AG04449 (cell line): ENCODE measurements at regions not wholly inside any gene's neighbourhood (a gene's known extent, or its start where the extent isn't known, plus 50 kb on each side); places are given as distances from the start of the nearest gene placed in this dataset.

ENCODE experiments used
- CTCF ChIA-PET: fragments of 350-600 bp; formaldehyde crosslinking; extraction: SDS; loops from one replicate; lab custom pipeline; 2021; ENCODE audit warnings: antibody characterized with exemption; lab: Yijun Ruan, JAX
- POLR2A ChIA-PET: fragments of 400-600, 350-600 bp; formaldehyde crosslinking; extraction: SDS; loops from one replicate; lab custom pipeline; 2020; ENCODE audit warnings: antibody characterized with exemption, inconsistent platforms; lab: Yijun Ruan, JAX
- DNase-seq: peaks from one replicate; pipeline ENCODE4 v3.0.0-alpha.2; 2010; ENCODE audit warnings: low read depth, low spot score
- H3K4me3 ChIP-seq: 2 replicates; pipeline ENCODE4 v1.5.1; 2011; ENCODE audit warnings: low read depth, mild to moderate bottlenecking, control low read depth, low read length
- CTCF ChIP-seq: IDR thresholded peaks from one replicate; pipeline ENCODE4 v1.5.1; 2011; ENCODE audit warnings: mild to moderate bottlenecking, moderate library complexity, low read length, control low read depth, inconsistent platforms; ENCODE audit not compliant: insufficient read depth; ENCODE audit errors: missing control alignments

GRCh38 chr11:79683930-79684329, 243.1 kb upstream of the TENM4 start:
- TF ChIP-seq CTCF: no peak
- ChIA-PET CTCF (no interaction called here), POLR2A (no interaction called here)
- H3K4me3 ChIP-seq: no peak overlapping the region
- DNase-seq: no peak

GRCh38 chr11:79678780-79679452, 238.1 kb upstream of the TENM4 start:
- TF ChIP-seq CTCF: no peak
- ChIA-PET CTCF (no interaction called here), POLR2A (no interaction called here)
- no peak overlapping the region for H3K4me3 ChIP-seq
- DNase-seq: no peak

DNA sequence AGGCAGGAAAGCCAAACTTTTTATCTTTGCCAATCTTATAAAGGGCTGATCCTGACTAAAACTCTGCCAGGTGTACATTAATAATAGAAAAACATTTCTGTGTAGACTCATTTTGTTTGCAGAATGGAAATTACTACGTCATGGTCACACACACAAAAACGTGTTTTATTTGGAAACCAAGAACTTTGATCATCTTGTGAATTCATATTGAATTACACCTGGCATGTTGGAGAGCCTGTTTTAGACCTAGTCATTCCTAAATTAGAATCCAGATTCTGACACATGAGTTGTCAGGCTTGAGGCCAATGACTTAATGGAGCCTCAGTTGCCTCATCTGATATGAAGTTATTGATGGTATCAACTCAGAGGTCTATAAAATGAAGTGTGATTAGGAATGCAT, 235.6 kb upstream of the TENM4 start:
- ChIA-PET CTCF (no interaction called here), POLR2A (no interaction called here)
- DNase-seq: no peak
- no peak overlapping the region for H3K4me3 ChIP-seq
- no peak for TF ChIP-seq CTCF

DNA sequence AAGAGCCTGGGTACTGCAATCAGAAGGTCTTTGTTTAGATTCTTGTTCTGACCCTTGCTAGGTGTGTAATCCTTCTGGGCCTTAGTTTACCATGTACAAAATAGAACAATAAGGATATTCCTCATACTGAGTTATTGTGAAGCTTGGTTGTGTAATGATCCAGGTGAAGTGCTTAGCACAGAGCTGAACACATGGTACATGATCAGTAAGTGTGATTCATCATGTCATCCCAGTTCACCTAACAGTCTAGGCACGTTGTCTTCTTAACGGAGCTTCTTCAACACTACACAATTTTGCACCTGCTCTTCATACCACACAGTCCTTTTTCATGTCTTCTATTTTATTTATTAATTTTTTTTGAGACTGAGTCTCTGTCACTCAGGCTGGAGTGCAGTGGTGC, 234.3 kb upstream of the TENM4 start:
- ChIA-PET POLR2A (no interaction called here), CTCF (no interaction called here)
- TF ChIP-seq CTCF: no peak

DNA sequence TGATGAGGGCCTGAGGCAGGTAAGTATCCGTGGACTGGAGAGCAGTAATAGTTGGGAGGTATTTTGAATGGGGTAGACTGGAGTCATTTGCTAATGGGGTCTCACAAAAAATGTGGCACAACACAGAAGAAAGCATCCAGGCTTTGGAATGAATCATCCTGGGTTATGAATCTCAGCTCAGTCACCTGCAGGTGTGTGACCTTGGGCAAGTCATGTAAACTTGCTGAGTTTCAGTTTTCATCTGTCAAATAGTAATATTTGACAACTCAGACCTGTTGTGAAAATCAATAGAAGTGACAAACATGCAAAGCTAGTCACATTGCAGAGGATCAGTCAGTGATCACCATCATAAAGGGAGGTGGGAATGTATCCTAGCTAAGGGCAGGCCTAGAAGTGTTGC, 232.0 kb upstream of the TENM4 start:
- ChIA-PET CTCF (interaction anchor here (0.9 kb wide), 1 partner anchor 35 kb away, joined by 3 read pairs; no protein-coding TSS in a partner anchor), POLR2A (no interaction called here)
- DNase-seq: no peak
- TF ChIP-seq CTCF: no peak
- no peak overlapping the region for H3K4me3 ChIP-seq

More for the DNA sequence above, 234.3 kb upstream of the TENM4 start:
- DNase-seq: no peak
- H3K4me3 ChIP-seq: no peak overlapping the region

DNA sequence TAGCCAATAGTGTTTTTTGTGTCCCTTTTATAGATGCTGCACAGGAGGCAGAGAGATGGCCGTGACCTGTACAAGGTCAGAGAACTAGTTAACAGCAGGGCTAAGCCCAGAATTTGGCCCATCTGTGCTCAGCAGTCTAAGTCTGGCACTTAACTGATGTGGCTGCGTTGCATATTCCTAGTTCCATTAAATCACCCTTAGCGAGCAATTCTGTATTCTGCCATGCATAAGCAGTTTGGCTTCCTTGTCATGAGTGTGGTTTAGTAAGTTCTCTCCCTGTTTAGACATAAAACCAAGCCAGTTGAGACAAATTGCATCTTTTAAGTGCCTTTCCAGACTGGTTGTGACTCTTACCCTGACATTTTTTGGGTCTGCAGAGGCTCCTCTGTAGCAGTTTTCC, 230.6 kb upstream of the TENM4 start:
- POLR2A ChIA-PET: no interaction called here
- CTCF ChIA-PET: no interaction called here
- H3K4me3 ChIP-seq: no peak overlapping the region
- no peak for DNase-seq
- no peak for TF ChIP-seq CTCF
